Neural progenitor cell (in vitro differentiated cells): ENCODE measurements at regions not wholly inside any gene's neighbourhood (a gene's known extent, or its start where the extent isn't known, plus 50 kb on each side); places are given as distances from the start of the nearest gene placed in this dataset.

ENCODE experiments used
- EZH2phosphoT487 ChIP-seq: fragments of 200-600 bp; sonication (generic); IDR thresholded peaks from 2 replicates; pipeline ENCODE4 v1.6.1; 2017; ENCODE audit warnings: antibody characterized with exemption
- TF ChIP-seq, protein P1 (sequence below): fragments of 200-600 bp; sonication (generic); IDR thresholded peaks from 2 replicates; pipeline ENCODE4 v1.5.1; 2017; ENCODE audit warnings: antibody characterized with exemption, mild to moderate bottlenecking

GRCh38 chr2:18410543-18410942 is 149.9 kb downstream of the RDH14 start:
- TF ChIP-seq, protein P1, sequence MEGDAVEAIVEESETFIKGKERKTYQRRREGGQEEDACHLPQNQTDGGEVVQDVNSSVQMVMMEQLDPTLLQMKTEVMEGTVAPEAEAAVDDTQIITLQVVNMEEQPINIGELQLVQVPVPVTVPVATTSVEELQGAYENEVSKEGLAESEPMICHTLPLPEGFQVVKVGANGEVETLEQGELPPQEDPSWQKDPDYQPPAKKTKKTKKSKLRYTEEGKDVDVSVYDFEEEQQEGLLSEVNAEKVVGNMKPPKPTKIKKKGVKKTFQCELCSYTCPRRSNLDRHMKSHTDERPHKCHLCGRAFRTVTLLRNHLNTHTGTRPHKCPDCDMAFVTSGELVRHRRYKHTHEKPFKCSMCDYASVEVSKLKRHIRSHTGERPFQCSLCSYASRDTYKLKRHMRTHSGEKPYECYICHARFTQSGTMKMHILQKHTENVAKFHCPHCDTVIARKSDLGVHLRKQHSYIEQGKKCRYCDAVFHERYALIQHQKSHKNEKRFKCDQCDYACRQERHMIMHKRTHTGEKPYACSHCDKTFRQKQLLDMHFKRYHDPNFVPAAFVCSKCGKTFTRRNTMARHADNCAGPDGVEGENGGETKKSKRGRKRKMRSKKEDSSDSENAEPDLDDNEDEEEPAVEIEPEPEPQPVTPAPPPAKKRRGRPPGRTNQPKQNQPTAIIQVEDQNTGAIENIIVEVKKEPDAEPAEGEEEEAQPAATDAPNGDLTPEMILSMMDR = no peak
- no peak for TF ChIP-seq EZH2phosphoT487
